K562 (cell line): ENCODE measurements at regions not wholly inside any gene's neighbourhood (a gene's known extent, or its start where the extent isn't known, plus 50 kb on each side); places are given as distances from the start of the nearest gene placed in this dataset.

Experiments
- ATF3 ChIP-seq, 2 experiments: fragments of 450-650 bp in 1 of 2; sonication (generic) in 1 of 2; formaldehyde crosslinking in 1 of 2; IDR thresholded peaks in 1 of 2; conservative IDR thresholded peaks in 1 of 2; 2 replicates each; pipeline versions ENCODE4 v1.6.1 to v1.8.1; 2016 to 2023; ENCODE audit warnings: mild to moderate bottlenecking in 2 of 2, moderate library complexity in 2 of 2, inconsistent platforms in 1 of 2, missing genetic modification reagents in 1 of 2
- DNMT1 ChIP-seq: fragments of 450-650 bp; IDR thresholded peaks from 2 replicates; pipeline ENCODE4 v1.6.1; 2016; ENCODE audit warnings: antibody characterized with exemption, mild to moderate bottlenecking
- ELF2 ChIP-seq: fragments of 250-450 bp; sonication (Bioruptor Pico); IDR thresholded peaks from 2 replicates; pipeline ENCODE4 v1.5.0; 2021; ENCODE audit warnings: mild to moderate bottlenecking
- ETV1 ChIP-seq: fragments of 450-650 bp; conservative IDR thresholded peaks from 2 replicates; pipeline ENCODE4 v1.6.1; 2016; ENCODE audit warnings: missing genetic modification characterization, control low read depth, low read depth, missing compliant biosample characterization
- NFRKB ChIP-seq: fragments of 450-650 bp; IDR thresholded peaks from 2 replicates; pipeline ENCODE4 v1.6.1; 2016; ENCODE audit warnings: low read depth
- NR2C2 ChIP-seq, 2 experiments: fragments of 200-800 bp in 1 of 2; sonication (Bioruptor generic) in 1 of 2; sonication (generic) in 1 of 2; formaldehyde crosslinking in 1 of 2; IDR thresholded peaks; 2 replicates each; pipeline versions ENCODE4 v1.6.1 to v1.8.0; 2016 to 2022; ENCODE audit warnings: mild to moderate bottlenecking in 1 of 2, missing compliant biosample characterization in 1 of 2, missing genetic modification characterization in 1 of 2, missing genetic modification reagents in 1 of 2
- NR2F6 ChIP-seq: fragments of 450-650 bp; formaldehyde crosslinking; IDR thresholded peaks from 2 replicates; pipeline ENCODE4 v1.4.0; 2020; ENCODE audit warnings: mild to moderate bottlenecking
- NRF1 ChIP-seq, 2 experiments: fragments of 450-650 bp; IDR thresholded peaks in 1 of 2; conservative IDR thresholded peaks in 1 of 2; 2 replicates each; pipeline ENCODE4 v1.6.1; 2014; ENCODE audit warnings: mild to moderate bottlenecking in 2 of 2
- PHF20 ChIP-seq: fragments of 450-650 bp; IDR thresholded peaks from 2 replicates; pipeline ENCODE4 v1.6.1; 2018; ENCODE audit not compliant: partially characterized antibody
- PYGO2 ChIP-seq: fragments of 450-650 bp; IDR thresholded peaks from 2 replicates; pipeline ENCODE4 v1.6.1; 2016; ENCODE audit warnings: mild to moderate bottlenecking, missing genetic modification characterization, moderate library complexity, missing compliant biosample characterization
- SMAD3 ChIP-seq: fragments of 450-650 bp; formaldehyde crosslinking; conservative IDR thresholded peaks from 2 replicates; pipeline ENCODE4 v1.4.0; 2020; ENCODE audit warnings: mild to moderate bottlenecking
- SMAD4 ChIP-seq: fragments of 250-450 bp; sonication (Bioruptor Pico); conservative IDR thresholded peaks from 2 replicates; pipeline ENCODE4 v1.8.0; 2021; ENCODE audit warnings: inconsistent platforms, mild to moderate bottlenecking, moderate library complexity
- SRF ChIP-seq, 2 experiments: fragments of 250-450, 450-650 bp in 1 of 2; sonication (Bioruptor Pico) in 1 of 2; sonication (generic) in 1 of 2; formaldehyde crosslinking; IDR thresholded peaks; 2 replicates each; pipeline versions ENCODE4 v1.5.0 to v1.5.1; 2020 to 2022; ENCODE audit warnings: mild to moderate bottlenecking in 1 of 2, missing genetic modification reagents in 1 of 2
- SUPT5H ChIP-seq: fragments of 450-650 bp; IDR thresholded peaks from 2 replicates; pipeline ENCODE4 v1.6.1; 2016
- TCF3 ChIP-seq: sonication (generic); formaldehyde crosslinking; IDR thresholded peaks from 2 replicates; pipeline ENCODE4 v1.4.0; 2020; ENCODE audit warnings: mild to moderate bottlenecking, missing genetic modification reagents
- ZC3H8 ChIP-seq: fragments of 450-650 bp; IDR thresholded peaks from 2 replicates; pipeline ENCODE4 v1.6.1; 2017
- ZNF197 ChIP-seq: fragments of 200-800 bp; sonication (Bioruptor generic); IDR thresholded peaks from 2 replicates; pipeline ENCODE4 v1.6.1; 2016; ENCODE audit warnings: low read depth, missing genetic modification characterization, missing compliant biosample characterization
- ZNF584 ChIP-seq: fragments of 200-800 bp; sonication (Bioruptor generic); IDR thresholded peaks from 2 replicates; pipeline ENCODE4 v1.6.1; 2016; ENCODE audit warnings: low read depth, mild to moderate bottlenecking, missing genetic modification characterization, missing compliant biosample characterization
- ZNF766 ChIP-seq: fragments of 200-800 bp; sonication (Bioruptor generic); conservative IDR thresholded peaks from 2 replicates; pipeline ENCODE4 v1.6.1; 2016; ENCODE audit warnings: missing genetic modification characterization, missing compliant biosample characterization
- TF ChIP-seq, protein P1 (sequence below): fragments of 200-800 bp; sonication (Bioruptor generic); IDR thresholded peaks from 2 replicates; pipeline ENCODE4 v1.6.1; 2017; ENCODE audit warnings: missing genetic modification characterization, missing compliant biosample characterization
- TF ChIP-seq, protein P2 (sequence below), 3 experiments: fragments of 200-800 bp in 1 of 3; fragments of 250-450 bp in 1 of 3; fragments of 450-650 bp in 1 of 3; sonication (Bioruptor Pico) in 1 of 3; sonication (Bioruptor generic) in 1 of 3; formaldehyde crosslinking in 1 of 3; IDR thresholded peaks; 2 replicates each; pipeline versions ENCODE4 v1.6.1 to v1.8.0; 2016 to 2022; ENCODE audit warnings: mild to moderate bottlenecking in 2 of 3, missing genetic modification characterization in 2 of 3, missing compliant biosample characterization in 1 of 3, moderate library complexity in 1 of 3

DNA sequence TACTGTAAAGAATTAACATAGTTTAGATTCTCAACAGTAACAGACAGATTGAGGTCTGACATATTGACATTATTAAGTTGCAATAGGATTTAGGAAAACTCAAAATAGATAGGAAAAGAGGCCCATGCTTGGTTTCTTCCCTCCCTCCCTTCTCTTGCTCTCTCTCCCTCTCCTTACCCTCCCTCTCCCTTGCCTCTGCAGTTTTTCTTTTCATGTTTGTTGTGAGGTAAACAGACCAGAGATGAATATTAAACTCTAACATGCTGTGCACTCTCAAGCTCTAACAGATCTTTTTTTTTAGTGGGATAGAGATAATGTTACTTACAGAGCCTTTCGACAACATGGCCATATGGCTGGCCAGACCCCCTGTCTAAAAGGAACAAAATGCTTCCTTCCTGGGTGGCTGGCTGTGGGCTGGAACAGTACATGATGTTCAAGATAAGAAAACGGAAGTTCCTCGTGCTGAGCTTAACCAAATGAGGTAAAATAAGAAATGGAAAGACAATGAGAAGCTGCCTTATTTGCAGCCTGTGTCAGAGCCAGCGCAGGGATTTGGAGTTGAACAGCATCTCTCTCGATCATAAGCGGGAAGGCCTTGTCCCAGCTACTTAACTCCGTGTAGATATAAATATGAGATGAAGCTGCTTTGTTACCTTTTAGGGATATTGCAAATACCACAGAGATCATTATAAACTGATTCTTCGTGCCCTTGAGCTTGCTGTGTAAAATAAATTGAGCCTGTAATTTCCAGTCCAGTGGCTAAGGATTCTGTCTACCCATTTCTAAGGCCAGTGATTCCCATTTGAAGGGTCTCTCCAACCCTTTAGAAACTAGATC lies 391.9 kb upstream of the NPVF start (continued):
- no peak for TF ChIP-seq DNMT1
- TF ChIP-seq SMAD3 (CRISPR knock-in tag) = no peak
- TF ChIP-seq SRF (CRISPR knock-in tag; IDR thresholded peaks at IDR 0.05) = peak in 1 of 2 experiments; percentile 71; a peak in 2 of 4 replicates
- TF ChIP-seq ATF3 (IDR thresholded peaks at IDR 0.05) = no peak
- TF ChIP-seq ATF3 (CRISPR knock-in tag; conservative IDR thresholded peaks at IDR 0.05) = no peak
- TF ChIP-seq TCF3 = no peak
- TF ChIP-seq, protein P1, sequence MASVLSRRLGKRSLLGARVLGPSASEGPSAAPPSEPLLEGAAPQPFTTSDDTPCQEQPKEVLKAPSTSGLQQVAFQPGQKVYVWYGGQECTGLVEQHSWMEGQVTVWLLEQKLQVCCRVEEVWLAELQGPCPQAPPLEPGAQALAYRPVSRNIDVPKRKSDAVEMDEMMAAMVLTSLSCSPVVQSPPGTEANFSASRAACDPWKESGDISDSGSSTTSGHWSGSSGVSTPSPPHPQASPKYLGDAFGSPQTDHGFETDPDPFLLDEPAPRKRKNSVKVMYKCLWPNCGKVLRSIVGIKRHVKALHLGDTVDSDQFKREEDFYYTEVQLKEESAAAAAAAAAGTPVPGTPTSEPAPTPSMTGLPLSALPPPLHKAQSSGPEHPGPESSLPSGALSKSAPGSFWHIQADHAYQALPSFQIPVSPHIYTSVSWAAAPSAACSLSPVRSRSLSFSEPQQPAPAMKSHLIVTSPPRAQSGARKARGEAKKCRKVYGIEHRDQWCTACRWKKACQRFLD (CRISPR knock-in tag) = peak; percentile 66; the same call in 1 of the 2 replicates
- TF ChIP-seq NRF1 (conservative IDR thresholded peaks at IDR 0.05 in 1 of 2, IDR thresholded peaks at IDR 0.05 in 1 of 2) = no peak
- TF ChIP-seq ZNF197 (CRISPR knock-in tag) = 0 out of 2 replicates have a peak, but pooled peaks have one; percentile 33
- TF ChIP-seq, protein P2, sequence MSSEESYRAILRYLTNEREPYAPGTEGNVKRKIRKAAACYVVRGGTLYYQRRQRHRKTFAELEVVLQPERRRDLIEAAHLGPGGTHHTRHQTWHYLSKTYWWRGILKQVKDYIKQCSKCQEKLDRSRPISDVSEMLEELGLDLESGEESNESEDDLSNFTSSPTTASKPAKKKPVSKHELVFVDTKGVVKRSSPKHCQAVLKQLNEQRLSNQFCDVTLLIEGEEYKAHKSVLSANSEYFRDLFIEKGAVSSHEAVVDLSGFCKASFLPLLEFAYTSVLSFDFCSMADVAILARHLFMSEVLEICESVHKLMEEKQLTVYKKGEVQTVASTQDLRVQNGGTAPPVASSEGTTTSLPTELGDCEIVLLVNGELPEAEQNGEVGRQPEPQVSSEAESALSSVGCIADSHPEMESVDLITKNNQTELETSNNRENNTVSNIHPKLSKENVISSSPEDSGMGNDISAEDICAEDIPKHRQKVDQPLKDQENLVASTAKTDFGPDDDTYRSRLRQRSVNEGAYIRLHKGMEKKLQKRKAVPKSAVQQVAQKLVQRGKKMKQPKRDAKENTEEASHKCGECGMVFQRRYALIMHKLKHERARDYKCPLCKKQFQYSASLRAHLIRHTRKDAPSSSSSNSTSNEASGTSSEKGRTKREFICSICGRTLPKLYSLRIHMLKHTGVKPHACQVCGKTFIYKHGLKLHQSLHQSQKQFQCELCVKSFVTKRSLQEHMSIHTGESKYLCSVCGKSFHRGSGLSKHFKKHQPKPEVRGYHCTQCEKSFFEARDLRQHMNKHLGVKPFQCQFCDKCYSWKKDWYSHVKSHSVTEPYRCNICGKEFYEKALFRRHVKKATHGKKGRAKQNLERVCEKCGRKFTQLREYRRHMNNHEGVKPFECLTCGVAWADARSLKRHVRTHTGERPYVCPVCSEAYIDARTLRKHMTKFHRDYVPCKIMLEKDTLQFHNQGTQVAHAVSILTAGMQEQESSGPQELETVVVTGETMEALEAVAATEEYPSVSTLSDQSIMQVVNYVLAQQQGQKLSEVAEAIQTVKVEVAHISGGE (CRISPR knock-in tag; IDR thresholded peaks at IDR 0.05) = peak in 1 of 3 experiments; percentile 50; a peak in 1 of 6 replicates
- TF ChIP-seq SUPT5H = no peak
- TF ChIP-seq ZNF584 (CRISPR knock-in tag) = 0 out of 2 replicates have a peak, but pooled peaks have one; percentile 41
- peak; percentile 45 for TF ChIP-seq ZNF766 (CRISPR knock-in tag)
- TF ChIP-seq NR2C2 (CRISPR knock-in tag; IDR thresholded peaks at IDR 0.05) = no peak
- 0 out of 2 replicates have a peak, but pooled peaks have one; percentile 41 for TF ChIP-seq NR2C2 (tag; IDR thresholded peaks at IDR 0.05)
- TF ChIP-seq ZC3H8 = no peak
- TF ChIP-seq PHF20 = no peak
- TF ChIP-seq ELF2 (CRISPR knock-in tag) = no peak
- TF ChIP-seq PYGO2 = peak; percentile 10; the same call in 1 of the 2 replicates
- TF ChIP-seq ETV1 (tag) = peak; percentile 71
- no peak; the same call in 1 of the 2 replicates for TF ChIP-seq NFRKB
- no peak for TF ChIP-seq NR2F6 (CRISPR knock-in tag)
- peak; percentile 41; the same call in 1 of the 2 replicates for TF ChIP-seq SMAD4 (CRISPR knock-in tag)
